Suppressor macrophage treated with lipopolysaccharide for 1 hour (primary cell): ENCODE measurements at regions not wholly inside any gene's neighbourhood (a gene's known extent, or its start where the extent isn't known, plus 50 kb on each side); places are given as distances from the start of the nearest gene placed in this dataset.

Experiments
- DNase-seq, 3 donors: peaks; one replicate each; pipeline ENCODE4 v3.0.0-alpha.2; 2020 to 2022

DNA sequence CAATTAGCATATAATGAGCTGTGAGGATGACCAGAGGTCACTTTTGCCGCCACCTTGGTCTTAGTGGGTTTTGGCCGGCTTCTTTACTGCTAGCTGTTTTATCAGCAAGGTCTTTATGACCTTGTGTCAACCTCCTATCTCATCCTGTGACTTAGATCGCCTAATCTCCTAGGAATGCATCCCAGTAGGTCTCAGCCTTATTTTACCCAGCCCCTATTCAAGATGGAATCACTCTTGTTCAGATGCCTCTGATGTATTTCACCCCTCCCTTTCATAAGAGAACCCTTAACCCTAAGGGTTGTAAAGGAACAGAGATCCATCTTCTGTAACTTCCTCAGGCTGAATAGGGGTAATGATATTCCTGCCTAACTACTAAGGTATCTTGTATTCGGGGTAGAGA lies 58.9 kb upstream of the PALMD start:
- no peak for DNase-seq

DNA sequence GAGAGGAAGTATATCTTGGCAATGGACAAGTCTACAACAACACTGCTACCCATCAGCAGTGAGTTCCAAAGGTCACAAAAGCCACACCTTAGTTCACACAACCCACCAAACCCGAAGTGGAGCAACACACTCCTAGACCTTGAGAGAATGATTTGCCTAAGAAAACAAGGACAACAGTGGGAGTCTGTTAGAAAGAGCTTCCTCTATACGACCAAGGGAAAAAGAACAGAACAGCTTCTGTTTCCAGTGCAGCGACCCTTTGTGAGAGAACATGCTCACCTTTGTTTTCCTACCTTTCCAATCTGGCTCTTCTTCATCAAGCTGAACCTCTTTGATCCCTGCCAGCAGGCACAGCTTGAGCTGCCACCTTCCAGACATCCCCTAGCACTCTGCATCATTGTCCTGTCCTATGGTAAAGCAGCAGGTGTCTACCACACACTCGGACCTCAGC lies 56.7 kb upstream of the PALMD start:
- no peak for DNase-seq

DNA sequence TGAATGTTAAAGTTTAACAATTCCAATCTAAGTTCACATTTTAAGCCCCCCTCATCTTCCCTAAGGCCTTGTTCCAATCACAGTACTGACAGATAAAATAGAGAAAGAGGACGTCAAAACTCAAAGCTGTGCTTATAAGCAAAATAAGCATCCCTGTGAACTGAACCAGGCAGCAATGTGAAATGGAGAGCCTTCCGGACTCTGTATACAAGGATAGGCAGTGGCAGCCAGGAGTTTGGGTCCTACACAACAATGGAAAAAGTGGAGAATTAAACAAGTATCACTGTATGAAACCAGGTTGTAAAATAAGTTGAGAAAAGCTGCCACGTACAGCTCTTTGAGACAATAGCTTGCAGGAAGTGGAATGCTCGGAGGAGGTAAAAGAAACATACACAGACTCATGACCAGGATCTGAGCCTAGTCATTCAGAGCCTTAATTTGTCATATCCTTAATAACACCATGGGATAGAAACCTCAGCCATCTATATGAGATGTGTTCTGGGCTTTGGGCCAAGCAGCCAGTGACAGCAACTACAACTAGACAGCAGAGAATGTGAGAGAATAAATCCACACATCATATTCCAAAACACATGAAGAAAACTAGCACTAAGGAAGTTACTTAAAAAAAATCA lies 55.2 kb upstream of the PALMD start:
- DNase-seq = no peak

DNA sequence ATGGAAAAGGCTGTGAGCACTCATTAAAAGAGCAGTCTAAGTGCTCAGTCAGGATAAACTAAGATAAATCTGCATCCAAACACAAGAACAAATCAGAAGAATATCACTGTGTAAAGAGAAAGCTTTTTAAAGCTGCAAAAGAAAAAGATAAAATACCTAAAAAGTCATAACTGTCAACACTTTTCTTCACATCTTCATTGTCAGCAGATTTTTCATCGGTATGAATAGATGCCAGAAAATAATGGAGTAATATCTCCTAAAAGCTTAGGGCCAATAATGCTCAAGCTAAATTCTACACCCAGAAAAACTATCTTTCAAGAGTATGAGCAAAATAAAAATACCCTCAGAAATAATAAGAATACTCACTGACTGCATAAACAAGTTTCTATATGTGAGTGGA lies 54.0 kb upstream of the PALMD start:
- DNase-seq = no peak

DNA sequence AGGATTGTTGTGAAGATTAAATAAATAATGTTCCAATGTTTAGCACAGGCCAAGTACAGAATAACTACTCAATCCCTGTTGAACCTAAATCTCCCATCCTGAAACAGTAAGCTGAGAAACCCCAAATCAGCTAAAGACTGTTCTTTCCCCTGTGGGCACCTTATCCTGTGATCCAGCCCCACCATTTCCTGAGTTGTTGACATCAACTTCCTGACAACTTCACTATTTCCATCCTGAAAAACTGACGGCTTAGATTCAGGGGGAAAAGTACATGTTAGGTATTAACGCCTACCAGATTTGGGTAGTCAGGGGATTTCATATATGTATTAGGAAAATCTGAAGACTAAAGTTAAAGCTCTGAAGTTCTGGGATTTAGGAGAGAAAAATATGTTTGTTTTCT lies 51.7 kb upstream of the PALMD start:
- DNase-seq = no peak

DNA sequence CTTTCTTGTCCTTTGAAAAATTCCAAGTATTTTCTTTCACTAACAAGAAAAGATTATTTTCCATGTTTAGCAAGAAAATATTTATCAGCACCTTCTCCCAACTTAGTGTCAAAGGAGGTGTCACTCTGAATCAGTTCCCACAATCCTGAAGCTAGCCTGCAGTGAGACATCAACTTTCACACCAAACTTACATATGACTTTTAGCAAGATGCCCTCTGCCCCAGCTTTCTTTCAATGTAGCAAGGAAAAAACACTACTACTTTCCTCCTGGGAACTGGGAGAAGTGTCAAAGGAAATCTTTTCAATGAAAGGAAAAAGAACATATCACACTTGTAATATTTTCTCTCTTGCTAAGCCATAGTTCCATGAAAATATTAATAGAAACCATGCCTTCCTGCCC lies 50.9 kb upstream of the PALMD start:
- no peak for DNase-seq

GRCh38 chr1:99595441-99595840 lies 50.5 kb upstream of the PALMD start:
- DNase-seq = no peak
